ENCODE measurements at regions not wholly inside any gene's neighbourhood (a gene's known extent, or its start where the extent isn't known, plus 50 kb on each side); places are given as distances from the start of the nearest gene placed in this dataset.

DNA sequence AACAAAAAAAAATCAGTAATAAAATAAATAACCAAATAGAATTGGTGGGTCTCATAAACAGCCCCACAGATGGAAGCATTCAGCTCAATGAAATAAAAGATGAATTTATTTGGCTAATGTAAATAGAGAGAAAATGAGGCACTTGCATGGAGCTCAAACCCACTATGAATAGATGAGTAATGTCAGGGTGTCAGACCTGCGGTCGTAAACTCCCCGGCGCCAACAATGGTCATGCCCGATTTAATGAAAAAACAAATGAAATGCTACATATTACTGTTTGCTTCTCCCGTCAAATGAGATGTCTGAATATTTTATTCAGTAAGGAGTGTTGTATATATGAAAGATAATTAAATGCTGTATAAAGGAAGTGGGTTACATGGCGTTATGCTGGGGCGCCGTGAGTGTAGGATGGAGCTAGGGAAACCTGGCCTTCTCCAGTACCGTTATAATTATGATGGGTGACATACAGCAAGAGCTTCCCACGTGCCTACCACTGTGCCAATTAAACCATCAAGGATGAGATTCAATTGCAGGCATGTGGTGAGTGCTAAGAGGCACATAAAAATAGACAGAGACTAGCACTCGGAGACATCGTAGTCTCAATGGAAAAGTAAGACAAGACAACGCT is 648.1 kb downstream of the BCL11B start:
- no peak for TF ChIP-seq MXI1 (conservative IDR thresholded peaks at IDR 0.05; ENCODE audit: poor library complexity, severe bottlenecking)
- TF ChIP-seq EZH2 (IDR thresholded peaks at IDR 0.05; ENCODE audit: borderline replicate concordance, insufficient read depth, low read length, poor library complexity, severe bottlenecking): no peak
- TF ChIP-seq, protein P1, sequence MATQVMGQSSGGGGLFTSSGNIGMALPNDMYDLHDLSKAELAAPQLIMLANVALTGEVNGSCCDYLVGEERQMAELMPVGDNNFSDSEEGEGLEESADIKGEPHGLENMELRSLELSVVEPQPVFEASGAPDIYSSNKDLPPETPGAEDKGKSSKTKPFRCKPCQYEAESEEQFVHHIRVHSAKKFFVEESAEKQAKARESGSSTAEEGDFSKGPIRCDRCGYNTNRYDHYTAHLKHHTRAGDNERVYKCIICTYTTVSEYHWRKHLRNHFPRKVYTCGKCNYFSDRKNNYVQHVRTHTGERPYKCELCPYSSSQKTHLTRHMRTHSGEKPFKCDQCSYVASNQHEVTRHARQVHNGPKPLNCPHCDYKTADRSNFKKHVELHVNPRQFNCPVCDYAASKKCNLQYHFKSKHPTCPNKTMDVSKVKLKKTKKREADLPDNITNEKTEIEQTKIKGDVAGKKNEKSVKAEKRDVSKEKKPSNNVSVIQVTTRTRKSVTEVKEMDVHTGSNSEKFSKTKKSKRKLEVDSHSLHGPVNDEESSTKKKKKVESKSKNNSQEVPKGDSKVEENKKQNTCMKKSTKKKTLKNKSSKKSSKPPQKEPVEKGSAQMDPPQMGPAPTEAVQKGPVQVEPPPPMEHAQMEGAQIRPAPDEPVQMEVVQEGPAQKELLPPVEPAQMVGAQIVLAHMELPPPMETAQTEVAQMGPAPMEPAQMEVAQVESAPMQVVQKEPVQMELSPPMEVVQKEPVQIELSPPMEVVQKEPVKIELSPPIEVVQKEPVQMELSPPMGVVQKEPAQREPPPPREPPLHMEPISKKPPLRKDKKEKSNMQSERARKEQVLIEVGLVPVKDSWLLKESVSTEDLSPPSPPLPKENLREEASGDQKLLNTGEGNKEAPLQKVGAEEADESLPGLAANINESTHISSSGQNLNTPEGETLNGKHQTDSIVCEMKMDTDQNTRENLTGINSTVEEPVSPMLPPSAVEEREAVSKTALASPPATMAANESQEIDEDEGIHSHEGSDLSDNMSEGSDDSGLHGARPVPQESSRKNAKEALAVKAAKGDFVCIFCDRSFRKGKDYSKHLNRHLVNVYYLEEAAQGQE (IDR thresholded peaks at IDR 0.05; ENCODE audit: borderline replicate concordance): no peak
- no peak for TF ChIP-seq CTCF (IDR thresholded peaks at IDR 0.05; ENCODE audit: poor library complexity, severe bottlenecking)
- no peak for TF ChIP-seq POLR2AphosphoS5 (IDR thresholded peaks at IDR 0.05)
- TF ChIP-seq RAD21 (conservative IDR thresholded peaks at IDR 0.05): no peak
- TF ChIP-seq SMC3 (conservative IDR thresholded peaks at IDR 0.05; ENCODE audit: poor library complexity): no peak
- TF ChIP-seq EP300 (conservative IDR thresholded peaks at IDR 0.05; ENCODE audit: poor library complexity, severe bottlenecking): no peak
- TF ChIP-seq TAF1 (IDR thresholded peaks at IDR 0.05; ENCODE audit: low read depth): no peak
- H3K27me3 ChIP-seq (ENCODE audit: insufficient read depth, low read depth, low read length): no peaks in the 10 kb centered on the region
- H3K27ac ChIP-seq (ENCODE audit: low read length): no peak overlapping the region
- H3K4me3 ChIP-seq (ENCODE audit: low read length): no peak overlapping the region
- no peaks in the 10 kb centered on the region for H4K20me1 ChIP-seq (ENCODE audit: insufficient read depth)
- H3F3A ChIP-seq (ENCODE audit: insufficient read depth, low read length, poor library complexity, severe bottlenecking): no peaks in the 10 kb centered on the region
- H3K9me2 ChIP-seq (ENCODE audit: insufficient read depth, low read length): no peaks in the 10 kb centered on the region
- H3K9me3 ChIP-seq (ENCODE audit: low read length): peaks cover 9% of the 10 kb centered on the region
- H3K36me3 ChIP-seq (ENCODE audit: insufficient read depth, low read length): no peaks in the 10 kb centered on the region
- no peak overlapping the region for H3K9ac ChIP-seq (ENCODE audit: low read length)
- H2AFZ ChIP-seq (ENCODE audit: low read depth, low read length): no peak overlapping the region
- no peaks in the 10 kb centered on the region for H3K79me2 ChIP-seq (replicated peaks; ENCODE audit: insufficient read depth, low read length)
- no peak overlapping the region for H3K4me2 ChIP-seq (ENCODE audit: low read length)

DNA sequence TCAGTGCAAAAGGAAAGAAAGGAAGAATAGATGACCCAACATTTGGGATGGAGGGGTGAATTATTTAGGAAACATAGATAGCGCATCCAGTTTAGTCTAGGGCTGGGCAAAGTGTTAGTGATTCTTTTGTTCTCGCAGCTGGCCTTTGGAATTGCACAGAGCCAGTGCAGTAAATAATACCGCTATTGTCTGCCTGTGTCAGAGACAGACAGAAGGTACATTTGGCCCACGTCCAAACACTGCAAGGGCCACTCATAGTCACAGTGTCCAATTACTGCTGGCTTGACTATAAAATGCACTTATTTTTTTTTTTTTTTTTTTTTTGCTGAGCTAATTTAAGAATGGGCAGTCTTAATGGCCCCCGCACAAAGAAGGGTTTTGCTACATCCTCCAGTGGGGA is 638.6 kb downstream of the BCL11B start:
- H3K27me3 ChIP-seq (ENCODE audit: insufficient read depth, low read depth, low read length): no peaks in the 10 kb centered on the region
- no peaks in the 10 kb centered on the region for H3K36me3 ChIP-seq (ENCODE audit: insufficient read depth, low read length)
- no peaks in the 10 kb centered on the region for H3K9me2 ChIP-seq (ENCODE audit: insufficient read depth, low read length)
- H2AFZ ChIP-seq (ENCODE audit: low read depth, low read length): no peak overlapping the region
- H3K27ac ChIP-seq (ENCODE audit: low read length): no peak overlapping the region
- H3K79me2 ChIP-seq (replicated peaks; ENCODE audit: insufficient read depth, low read length): no peaks in the 10 kb centered on the region
- no peak overlapping the region for H3K9ac ChIP-seq (ENCODE audit: low read length)
- no peaks in the 10 kb centered on the region for H3K9me3 ChIP-seq (ENCODE audit: low read length)
- no peak overlapping the region for H3K4me2 ChIP-seq (ENCODE audit: low read length)
- no peaks in the 10 kb centered on the region for H4K20me1 ChIP-seq (ENCODE audit: insufficient read depth)
- no peak for TF ChIP-seq EP300 (conservative IDR thresholded peaks at IDR 0.05; ENCODE audit: poor library complexity, severe bottlenecking)
- no peak for TF ChIP-seq TAF1 (IDR thresholded peaks at IDR 0.05; ENCODE audit: low read depth)
- no peak for TF ChIP-seq MXI1 (conservative IDR thresholded peaks at IDR 0.05; ENCODE audit: poor library complexity, severe bottlenecking)
- no peaks in the 10 kb centered on the region for H3F3A ChIP-seq (ENCODE audit: insufficient read depth, low read length, poor library complexity, severe bottlenecking)
- H3K4me3 ChIP-seq (ENCODE audit: low read length): no peak overlapping the region

Measured in neural cell (in vitro differentiated cells).